Naive thymus-derived CD4-positive, alpha-beta T cell (primary cell): ENCODE measurements at regions not wholly inside any gene's neighbourhood (a gene's known extent, or its start where the extent isn't known, plus 50 kb on each side); places are given as distances from the start of the nearest gene placed in this dataset.

Experiments
- ATAC-seq: fragments of 150-1000 bp; cut with Tn5 transposase; 2 replicates; pipeline ENCODE4 v1.10.0; 2021; ENCODE audit warnings: mild to moderate bottlenecking, moderate library complexity
- CTCF ChIA-PET: fragments of 350-600 bp; sonication (Branson Sonifier 250); formaldehyde crosslinking; loops from one replicate; lab custom pipeline; 2021; ENCODE audit warnings: antibody characterized with exemption; lab: Charles Lee
- POLR2A ChIA-PET: fragments of 350-600 bp; sonication (Branson Sonifier 250); formaldehyde crosslinking; loops from one replicate; lab custom pipeline; 2021; ENCODE audit warnings: antibody characterized with exemption, inconsistent platforms; lab: Charles Lee
- DNase-seq, 9 donors: peaks; one replicate each; pipeline versions ENCODE4 v3.0.0 to v3.0.0-alpha.2; 2020 to 2022; ENCODE audit warnings: mixed read lengths in 1 of 9
- H3K27ac ChIP-seq: one replicate; pipeline ENCODE4 v1.7.0; 2013; ENCODE audit warnings: mild to moderate bottlenecking, low read depth, low read length, moderate library complexity
- H3K27me3 ChIP-seq, 2 donors: one replicate each; pipeline ENCODE4 v1.7.0; 2013; ENCODE audit warnings: low read length in 2 of 2, mild to moderate bottlenecking in 2 of 2, moderate library complexity in 2 of 2; ENCODE audit not compliant: control insufficient read depth in 2 of 2, insufficient read depth in 2 of 2
- H3K36me3 ChIP-seq, 3 experiments: 1 replicate in 2 of 3; 2 replicates in 1 of 3; pipeline ENCODE4 v1.7.0; 2013; ENCODE audit warnings: low read length in 3 of 3, mild to moderate bottlenecking in 3 of 3, moderate library complexity in 1 of 3; ENCODE audit not compliant: insufficient read depth in 3 of 3, control insufficient read depth in 2 of 3
- H3K4me1 ChIP-seq, 2 donors: one replicate each; pipeline ENCODE4 v1.7.0; 2013; ENCODE audit warnings: low read length in 2 of 2, mild to moderate bottlenecking in 2 of 2, moderate library complexity in 1 of 2; ENCODE audit not compliant: control insufficient read depth in 2 of 2, insufficient read depth in 2 of 2
- H3K4me3 ChIP-seq: 2 replicates; pipeline ENCODE4 v1.7.0; 2013; ENCODE audit warnings: mild to moderate bottlenecking, low read length
- H3K9me3 ChIP-seq, 3 experiments: 1 replicate in 2 of 3; 2 replicates in 1 of 3; pipeline ENCODE4 v1.7.0; 2013; ENCODE audit warnings: low read length in 3 of 3; ENCODE audit not compliant: control insufficient read depth in 2 of 3
- H3K27ac Mint-ChIP-seq, 9 donors: one replicate each; pipeline ENCODE4 v1.8.0; 2020 to 2022; ENCODE audit warnings: mixed read lengths in 9 of 9, mild to moderate bottlenecking in 8 of 9, moderate library complexity in 5 of 9, inconsistent platforms in 2 of 9
- H3K27me3 Mint-ChIP-seq, 5 donors: one replicate each; pipeline ENCODE4 v1.8.0; 2021 to 2022; ENCODE audit warnings: mixed read lengths in 5 of 5, mild to moderate bottlenecking in 1 of 5
- H3K36me3 Mint-ChIP-seq, 5 donors: one replicate each; pipeline ENCODE4 v1.8.0; 2020 to 2022; ENCODE audit warnings: mixed read lengths in 5 of 5, mild to moderate bottlenecking in 3 of 5, inconsistent platforms in 1 of 5
- H3K4me1 Mint-ChIP-seq, 7 donors: one replicate each; pipeline ENCODE4 v1.8.0; 2020 to 2022; ENCODE audit warnings: mixed read lengths in 7 of 7, mild to moderate bottlenecking in 3 of 7, inconsistent platforms in 1 of 7
- H3K4me3 Mint-ChIP-seq, 10 donors: one replicate each; pipeline ENCODE4 v1.8.0; 2020 to 2022; ENCODE audit warnings: mild to moderate bottlenecking in 10 of 10, mixed read lengths in 10 of 10, moderate library complexity in 6 of 10, inconsistent platforms in 2 of 10
- H3K9me3 Mint-ChIP-seq, 11 donors: one replicate each; pipeline ENCODE4 v1.8.0; 2020 to 2022; ENCODE audit warnings: mixed read lengths in 11 of 11, mild to moderate bottlenecking in 4 of 11, inconsistent platforms in 1 of 11, moderate library complexity in 1 of 11
- intact Hi-C, 2 donors: fragments of 100-400 bp; cut with micrococcal nuclease; formaldehyde crosslinking; loops; one replicate each; pipeline ENCODE4 v1.15.1; 2023

GRCh38 chr15:88741671-88742070, 61.6 kb upstream of the ACAN start:
- H3K4me3 Mint-ChIP-seq, result no peak overlapping the region
- peaks cover 21 to 40% (median 35%) of the 10 kb centered on the region in 5 donors for H3K27me3 Mint-ChIP-seq
- POLR2A ChIA-PET, result no interaction called here
- Histone ChIP-seq H3K27ac (no peak overlapping the region), H3K4me1 (no peaks in the 10 kb centered on the region), H3K9me3 (no peaks in the 10 kb centered on the region), H3K27me3 (no peaks in the 10 kb centered on the region), H3K4me3 (no peak overlapping the region), H3K36me3 (no peaks in the 10 kb centered on the region)
- DNase-seq (no peak), ATAC-seq (no peak)
- no peak overlapping the region for H3K27ac Mint-ChIP-seq
- CTCF ChIA-PET, result no interaction called here
- H3K36me3 Mint-ChIP-seq, result no peaks in the 10 kb centered on the region
- H3K9me3 Mint-ChIP-seq, result peaks cover 0 to 8% (median 0%) of the 10 kb centered on the region in 11 donors
- no peaks in the 10 kb centered on the region for H3K4me1 Mint-ChIP-seq
- intact Hi-C loops, result no loop called here

DNA sequence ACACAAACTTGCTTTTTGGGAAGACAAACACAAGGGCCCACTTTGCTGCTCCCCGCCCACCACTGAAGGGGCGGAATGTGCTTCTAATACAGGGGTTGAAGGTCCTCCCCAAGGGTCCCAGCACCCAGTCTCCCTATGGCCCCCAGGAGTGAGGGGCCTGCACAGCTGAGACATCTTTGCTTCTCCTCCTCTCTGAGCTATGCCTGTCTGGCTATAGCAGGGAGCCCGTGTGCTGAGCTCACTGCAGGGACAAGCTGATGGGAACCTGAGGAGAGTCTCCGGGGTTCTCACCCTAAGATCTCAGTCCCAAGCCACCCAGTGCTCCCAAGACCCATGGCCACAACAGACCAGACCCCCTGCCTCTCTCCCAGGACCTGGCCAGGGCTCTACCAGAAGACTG, 61.1 kb upstream of the ACAN start:
- Mint-ChIP-seq H3K27me3 (peaks cover 20 to 43% (median 33%) of the 10 kb centered on the region in 5 donors), H3K4me3 (no peak overlapping the region), H3K27ac (no peak overlapping the region), H3K4me1 (no peaks in the 10 kb centered on the region), H3K36me3 (no peaks in the 10 kb centered on the region), H3K9me3 (peaks cover 0 to 4% (median 0%) of the 10 kb centered on the region in 11 donors)
- ATAC-seq, result no peak
- no peaks in the 10 kb centered on the region for H3K36me3 ChIP-seq
- DNase-seq, result no peak
- H3K4me1 ChIP-seq, result no peaks in the 10 kb centered on the region
- no peaks in the 10 kb centered on the region for H3K27me3 ChIP-seq
- no peak overlapping the region for H3K4me3 ChIP-seq
- intact Hi-C loops, result no loop called here
- ChIA-PET CTCF (no interaction called here), POLR2A (no interaction called here)
- H3K9me3 ChIP-seq, result no peaks in the 10 kb centered on the region
- H3K27ac ChIP-seq, result no peak overlapping the region

DNA sequence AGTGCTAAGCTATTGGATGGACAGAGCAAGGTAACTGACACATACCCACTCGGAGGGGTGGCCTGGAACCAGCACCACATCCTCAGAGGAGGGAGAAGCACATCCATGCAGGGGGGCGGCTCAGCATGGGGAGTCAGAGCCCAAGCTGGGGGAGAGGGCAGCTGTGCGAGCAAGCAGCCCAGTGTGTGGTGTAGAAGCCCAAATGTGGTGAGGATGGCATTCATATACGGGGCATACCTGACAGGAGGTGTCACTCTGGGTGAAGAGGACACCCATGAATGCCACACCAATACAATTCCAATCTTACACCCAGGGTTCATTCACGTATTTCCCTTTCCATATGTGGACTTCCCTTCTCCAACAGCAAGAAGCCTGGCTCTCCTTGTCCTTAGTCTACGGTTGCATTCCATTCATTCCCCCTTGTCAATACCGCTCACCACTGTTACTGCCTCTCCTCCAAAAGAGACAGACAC, 58.7 kb upstream of the ACAN start:
- DNase-seq (no peak), ATAC-seq (no peak)
- intact Hi-C loops, result no loop called here
- Mint-ChIP-seq H3K4me1 (no peaks in the 10 kb centered on the region), H3K36me3 (no peaks in the 10 kb centered on the region), H3K4me3 (no peak overlapping the region), H3K27me3 (peaks cover 20 to 49% (median 33%) of the 10 kb centered on the region in 5 donors), H3K27ac (no peak overlapping the region), H3K9me3 (no peaks in the 10 kb centered on the region)
- Histone ChIP-seq H3K27ac (no peak overlapping the region), H3K36me3 (no peaks in the 10 kb centered on the region), H3K4me1 (no peaks in the 10 kb centered on the region), H3K4me3 (no peak overlapping the region), H3K27me3 (no peaks in the 10 kb centered on the region), H3K9me3 (no peaks in the 10 kb centered on the region)
- POLR2A ChIA-PET, result no interaction called here
- CTCF ChIA-PET, result no interaction called here

GRCh38 chr15:88745065-88745464, 58.2 kb upstream of the ACAN start:
- Histone ChIP-seq H3K36me3 (no peaks in the 10 kb centered on the region), H3K4me3 (no peak overlapping the region), H3K4me1 (no peaks in the 10 kb centered on the region), H3K27me3 (no peaks in the 10 kb centered on the region), H3K27ac (no peak overlapping the region), H3K9me3 (no peaks in the 10 kb centered on the region)
- intact Hi-C loops, result no loop called here
- CTCF ChIA-PET, result no interaction called here
- POLR2A ChIA-PET, result no interaction called here
- peaks cover 25 to 48% (median 35%) of the 10 kb centered on the region in 5 donors for H3K27me3 Mint-ChIP-seq
- DNase-seq (no peak), ATAC-seq (no peak)
- no peak overlapping the region for H3K27ac Mint-ChIP-seq
- no peaks in the 10 kb centered on the region for H3K36me3 Mint-ChIP-seq
- no peaks in the 10 kb centered on the region for H3K4me1 Mint-ChIP-seq
- H3K4me3 Mint-ChIP-seq, result no peak overlapping the region
- no peaks in the 10 kb centered on the region for H3K9me3 Mint-ChIP-seq

DNA sequence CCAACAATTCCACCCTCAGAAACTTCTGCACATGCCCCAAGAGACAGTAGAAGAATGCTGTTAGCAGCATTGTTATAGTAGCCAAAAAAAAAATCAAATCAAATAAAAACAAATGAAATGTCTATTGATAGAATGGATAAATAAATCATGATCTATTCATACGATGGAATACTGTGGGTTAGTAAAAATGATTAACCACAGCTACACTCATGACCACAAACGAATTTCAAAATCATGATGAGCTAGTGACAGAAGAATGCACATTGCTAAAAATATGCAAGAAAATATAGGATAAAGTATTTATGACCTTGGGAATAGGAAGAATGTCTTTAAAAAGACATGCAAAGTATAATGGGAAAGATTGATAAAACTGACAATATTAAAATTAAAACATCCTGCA, 57.5 kb upstream of the ACAN start:
- Histone ChIP-seq H3K27ac (no peak overlapping the region), H3K9me3 (no peaks in the 10 kb centered on the region), H3K4me1 (no peaks in the 10 kb centered on the region), H3K36me3 (no peaks in the 10 kb centered on the region), H3K27me3 (no peaks in the 10 kb centered on the region), H3K4me3 (no peak overlapping the region)
- intact Hi-C loops, result no loop called here
- Mint-ChIP-seq H3K4me1 (no peaks in the 10 kb centered on the region), H3K9me3 (no peaks in the 10 kb centered on the region), H3K27me3 (peaks cover 19 to 42% (median 33%) of the 10 kb centered on the region in 5 donors), H3K36me3 (no peaks in the 10 kb centered on the region), H3K27ac (no peak overlapping the region), H3K4me3 (no peak overlapping the region)
- DNase-seq (no peak), ATAC-seq (no peak)
- ChIA-PET CTCF (no interaction called here), POLR2A (no interaction called here)

GRCh38 chr15:88746451-88746850, 56.8 kb upstream of the ACAN start:
- Histone ChIP-seq H3K36me3 (no peaks in the 10 kb centered on the region), H3K4me1 (no peaks in the 10 kb centered on the region), H3K4me3 (no peak overlapping the region), H3K9me3 (no peaks in the 10 kb centered on the region), H3K27me3 (no peaks in the 10 kb centered on the region), H3K27ac (no peak overlapping the region)
- CTCF ChIA-PET, result no interaction called here
- DNase-seq, result no peak
- ATAC-seq, result no peak
- H3K9me3 Mint-ChIP-seq, result peaks cover 0 to 2% (median 0%) of the 10 kb centered on the region in 11 donors
- intact Hi-C loops, result no loop called here
- POLR2A ChIA-PET, result interaction anchor here (0.6 kb wide), 1 partner anchor 8 kb away, joined by 7 read pairs; no protein-coding TSS in a partner anchor
- H3K4me3 Mint-ChIP-seq, result no peak overlapping the region
- H3K4me1 Mint-ChIP-seq, result no peaks in the 10 kb centered on the region
- H3K36me3 Mint-ChIP-seq, result no peaks in the 10 kb centered on the region
- no peak overlapping the region for H3K27ac Mint-ChIP-seq
- peaks cover 15 to 44% (median 32%) of the 10 kb centered on the region in 5 donors for H3K27me3 Mint-ChIP-seq

DNA sequence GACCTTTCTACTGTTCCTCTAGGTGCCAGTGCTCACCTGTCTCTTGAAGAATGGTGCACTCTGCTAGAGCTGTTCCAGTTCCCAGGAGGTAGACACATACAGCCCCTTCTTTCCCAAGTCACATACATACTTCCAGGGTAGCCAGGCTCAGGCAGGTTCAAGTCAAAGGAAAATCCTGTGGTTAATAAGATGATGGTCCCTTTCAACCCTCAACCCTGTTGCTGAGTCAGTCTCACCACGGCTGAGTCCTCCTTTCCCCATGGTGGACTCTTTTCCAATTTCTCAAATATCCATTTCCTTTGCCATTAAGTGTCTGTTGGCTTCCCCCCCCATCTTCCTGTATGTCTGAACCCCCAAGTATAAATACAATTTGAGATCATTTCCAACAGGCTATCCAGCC, 56.1 kb upstream of the ACAN start:
- Histone ChIP-seq H3K27ac (no peak overlapping the region), H3K4me3 (no peak overlapping the region), H3K4me1 (no peaks in the 10 kb centered on the region), H3K36me3 (no peaks in the 10 kb centered on the region), H3K9me3 (no peaks in the 10 kb centered on the region), H3K27me3 (no peaks in the 10 kb centered on the region)
- Mint-ChIP-seq H3K27ac (no peak overlapping the region), H3K9me3 (peaks cover 0 to 2% (median 0%) of the 10 kb centered on the region in 11 donors), H3K27me3 (peaks cover 15 to 45% (median 36%) of the 10 kb centered on the region in 5 donors), H3K36me3 (no peaks in the 10 kb centered on the region), H3K4me1 (no peaks in the 10 kb centered on the region), H3K4me3 (no peak overlapping the region)
- POLR2A ChIA-PET, result no interaction called here
- intact Hi-C loops, result no loop called here
- CTCF ChIA-PET, result interaction anchor here (1.0 kb wide), 1 partner anchor 19 kb away, joined by 5 read pairs; no protein-coding TSS in a partner anchor
- DNase-seq (no peak), ATAC-seq (no peak)
